RWPE2 (cell line): ENCODE measurements at regions not wholly inside any gene's neighbourhood (a gene's known extent, or its start where the extent isn't known, plus 50 kb on each side); places are given as distances from the start of the nearest gene placed in this dataset.
A peak's percentile ranks its signal among the peaks of the same experiment; 100 is the strongest.

Experiments used
- ATAC-seq: fragments of 200-7000 bp; cut with Tn5 transposase; 3 replicates; pipeline ENCODE4 v1.9.1; 2021; ENCODE audit warnings: low read depth
- DNase-seq: peaks from one replicate; pipeline ENCODE4 v3.0.0-alpha.2; 2020; ENCODE audit warnings: low spot score
- H3K27ac ChIP-seq: fragments of 450-650 bp; 2 replicates; pipeline ENCODE4 v1.5.1; 2017; ENCODE audit warnings: mild to moderate bottlenecking; ENCODE audit not compliant: poor library complexity, severe bottlenecking
- H3K27me3 ChIP-seq: fragments of 250-450 bp; sonication (Bioruptor Pico); 2 replicates; pipeline ENCODE4 v1.5.1; 2021; ENCODE audit warnings: mild to moderate bottlenecking, moderate library complexity; ENCODE audit not compliant: insufficient read depth, poor library complexity, severe bottlenecking
- H3K36me3 ChIP-seq: fragments of 250-450 bp; sonication (Bioruptor Pico); 2 replicates; pipeline ENCODE4 v1.5.1; 2020; ENCODE audit warnings: low read depth, mild to moderate bottlenecking, moderate library complexity
- H3K4me1 ChIP-seq: fragments of 250-450 bp; sonication (Bioruptor Pico); 2 replicates; pipeline ENCODE4 v1.5.1; 2021; ENCODE audit warnings: mild to moderate bottlenecking, moderate library complexity; ENCODE audit not compliant: insufficient read depth, poor library complexity, severe bottlenecking
- H3K4me3 ChIP-seq: fragments of 250-450 bp; sonication (Bioruptor Pico); 2 replicates; pipeline ENCODE4 v1.5.1; 2021; ENCODE audit warnings: mild to moderate bottlenecking, moderate library complexity; ENCODE audit not compliant: severe bottlenecking
- H3K9me3 ChIP-seq: fragments of 250-450 bp; sonication (Bioruptor Pico); 2 replicates; pipeline ENCODE4 v1.5.1; 2021; ENCODE audit warnings: mild to moderate bottlenecking, moderate library complexity; ENCODE audit not compliant: severe bottlenecking
- CTCF ChIP-seq: fragments of 450-650 bp; IDR thresholded peaks from one replicate; pipeline ENCODE4 v1.5.1; 2017; ENCODE audit warnings: mild to moderate bottlenecking, moderate library complexity; ENCODE audit not compliant: poor library complexity, severe bottlenecking

DNA sequence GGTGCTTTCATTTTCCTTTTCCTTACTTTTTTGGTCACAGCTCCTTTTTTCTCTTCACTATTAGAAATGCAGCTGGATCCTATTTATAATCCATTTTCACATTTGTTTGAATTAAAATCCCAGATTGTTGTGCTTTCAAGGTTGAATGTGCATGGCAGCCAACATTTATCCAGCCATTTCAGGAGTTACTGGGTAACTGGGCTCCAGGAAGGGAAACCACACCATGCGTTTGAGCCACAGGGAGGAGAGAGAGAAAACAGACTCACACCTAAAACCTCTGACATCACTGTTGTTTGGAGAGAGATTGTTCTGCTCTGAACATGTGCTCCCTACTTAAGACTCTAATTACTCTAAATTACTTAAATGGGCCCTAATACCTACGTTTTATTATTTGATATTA, 173.4 kb downstream of the BMP2 start:
- no peaks in the 10 kb centered on the region for H3K36me3 ChIP-seq
- H3K4me3 ChIP-seq = no peak overlapping the region
- ATAC-seq = no peak
- no peaks in the 10 kb centered on the region for H3K27me3 ChIP-seq
- H3K4me1 ChIP-seq = no peaks in the 10 kb centered on the region
- no peak for TF ChIP-seq CTCF
- H3K27ac ChIP-seq = no peak overlapping the region
- H3K9me3 ChIP-seq = no peaks in the 10 kb centered on the region
- no peak for DNase-seq

- no peaks in the 10 kb centered on the region for H3K4me1 ChIP-seq
- no peaks in the 10 kb centered on the region for H3K27me3 ChIP-seq
- no peak overlapping the region for H3K27ac ChIP-seq
- no peak overlapping the region for H3K4me3 ChIP-seq
- no peaks in the 10 kb centered on the region for H3K9me3 ChIP-seq
- H3K36me3 ChIP-seq = no peaks in the 10 kb centered on the region
- no peak for TF ChIP-seq CTCF
- ATAC-seq (no peak), DNase-seq (no peak)
These were observed 174.1 kb downstream of the BMP2 start for GRCh38 chr20:6941571-6941970.

DNA sequence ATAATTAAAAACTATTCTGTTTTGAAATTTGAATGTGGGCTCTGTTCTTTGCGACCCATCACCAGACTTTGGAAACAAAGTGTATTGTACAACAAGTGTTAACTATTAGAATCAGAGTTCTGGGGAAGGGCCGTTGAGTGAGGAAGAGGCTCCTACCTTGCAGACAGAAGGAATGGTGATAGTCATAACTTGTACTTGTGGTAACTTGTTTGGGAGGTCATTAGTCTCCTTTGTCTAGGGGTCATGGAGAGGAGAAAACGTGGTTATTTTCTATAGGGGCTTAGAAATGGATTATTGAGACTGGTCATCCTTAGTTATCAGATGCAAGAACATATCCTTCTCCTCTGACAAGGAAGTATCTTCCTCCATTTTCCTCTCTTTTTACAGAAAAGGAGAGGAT, 174.8 kb downstream of the BMP2 start:
- ATAC-seq (0 out of 3 replicates have a peak, but pooled peaks have one; percentile 35), DNase-seq (no peak)
- H3K4me3 ChIP-seq = no peak overlapping the region
- no peaks in the 10 kb centered on the region for H3K9me3 ChIP-seq
- H3K4me1 ChIP-seq = no peaks in the 10 kb centered on the region
- no peak overlapping the region for H3K27ac ChIP-seq
- TF ChIP-seq CTCF = no peak
- H3K27me3 ChIP-seq = no peaks in the 10 kb centered on the region
- H3K36me3 ChIP-seq = no peaks in the 10 kb centered on the region

DNA sequence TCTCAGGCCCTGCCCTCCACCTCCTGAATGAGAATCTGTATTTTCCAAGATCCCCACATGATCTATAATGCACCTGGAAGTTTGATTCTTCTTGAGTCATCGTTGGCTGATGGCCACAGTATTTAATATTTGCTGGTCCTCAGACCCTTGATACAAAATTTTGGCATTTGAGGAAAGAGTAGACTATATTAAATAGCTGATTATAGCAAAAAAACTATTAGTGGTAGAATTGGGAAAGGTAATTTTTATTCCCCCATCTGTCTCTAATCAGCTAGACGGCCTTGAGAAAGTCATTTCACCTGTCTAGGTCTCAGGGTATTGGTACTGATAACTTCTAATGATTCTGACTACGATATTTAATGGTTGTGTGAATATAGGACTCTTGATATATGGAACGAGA, 176.8 kb downstream of the BMP2 start:
- H3K4me3 ChIP-seq = no peak overlapping the region
- no peaks in the 10 kb centered on the region for H3K27me3 ChIP-seq
- TF ChIP-seq CTCF = no peak
- H3K9me3 ChIP-seq = no peaks in the 10 kb centered on the region
- H3K4me1 ChIP-seq = no peaks in the 10 kb centered on the region
- ATAC-seq (no peak), DNase-seq (no peak)
- no peaks in the 10 kb centered on the region for H3K36me3 ChIP-seq
- H3K27ac ChIP-seq = no peak overlapping the region

GRCh38 chr20:6953611-6954010, 186.1 kb downstream of the BMP2 start:
- Histone ChIP-seq H3K27ac (no peak overlapping the region), H3K36me3 (no peaks in the 10 kb centered on the region), H3K4me1 (peaks cover 12% of the 10 kb centered on the region), H3K27me3 (no peaks in the 10 kb centered on the region), H3K9me3 (no peaks in the 10 kb centered on the region), H3K4me3 (no peak overlapping the region)
- no peak for ATAC-seq
- no peak for DNase-seq
- no peak for TF ChIP-seq CTCF
